Karpas-422 (cell line): ENCODE measurements at regions not wholly inside any gene's neighbourhood (a gene's known extent, or its start where the extent isn't known, plus 50 kb on each side); places are given as distances from the start of the nearest gene placed in this dataset.
"Not testable (repeated sequence)": the region's sequence is repeated elsewhere in the genome, so short reads cannot be mapped to it uniquely, and the experiment has no call there.

Experiments
- DNase-seq: peaks from one replicate; pipeline ENCODE4 v3.0.0-alpha.2; 2015
- H2AFZ ChIP-seq: fragments of 200-600 bp; sonication (generic); 2 replicates; pipeline ENCODE4 v1.6.1; 2014; ENCODE audit warnings: antibody characterized with exemption, low read length, mixed read lengths
- H3K27ac ChIP-seq: fragments of 200-600 bp; sonication (generic); 2 replicates; pipeline ENCODE4 v1.5.1; 2014; ENCODE audit warnings: mild to moderate bottlenecking, low read length, moderate library complexity
- H3K27me3 ChIP-seq: fragments of 200-600 bp; sonication (generic); 2 replicates; pipeline ENCODE4 v1.6.1; 2014; ENCODE audit warnings: low read length, mixed read lengths
- H3K36me3 ChIP-seq: fragments of 200-600 bp; sonication (generic); 2 replicates; pipeline ENCODE4 v1.6.1; 2014; ENCODE audit warnings: low read length, mixed read lengths; ENCODE audit not compliant: insufficient read depth
- H3K4me1 ChIP-seq: fragments of 200-600 bp; sonication (generic); 2 replicates; pipeline ENCODE4 v1.6.1; 2014; ENCODE audit warnings: mild to moderate bottlenecking, low read length, mixed read lengths
- H3K4me2 ChIP-seq: fragments of 200-600 bp; sonication (generic); 2 replicates; pipeline ENCODE4 v1.6.1; 2014; ENCODE audit warnings: low read length, low read depth, mild to moderate bottlenecking; ENCODE audit not compliant: poor library complexity, severe bottlenecking
- H3K4me3 ChIP-seq: fragments of 200-600 bp; sonication (generic); 2 replicates; pipeline ENCODE4 v1.5.1; 2014; ENCODE audit warnings: mild to moderate bottlenecking, antibody characterized with exemption, low read length, mixed read lengths
- H3K79me2 ChIP-seq: fragments of 200-600 bp; sonication (generic); 2 replicates; pipeline ENCODE4 v1.6.1; 2014; ENCODE audit warnings: mild to moderate bottlenecking, low read length, mixed read lengths
- H3K9ac ChIP-seq: fragments of 200-600 bp; sonication (generic); 2 replicates; pipeline ENCODE4 v1.6.0; 2014; ENCODE audit warnings: low read length
- H3K9me2 ChIP-seq: fragments of 200-600 bp; sonication (generic), shearing (Covaris generic); replicated peaks from 2 replicates; pipeline ENCODE4 v1.6.0; 2014; ENCODE audit warnings: mild to moderate bottlenecking, low read length, moderate library complexity; ENCODE audit not compliant: insufficient read depth
- H3K9me3 ChIP-seq: fragments of 300-700, 200-600 bp; sonication (generic); 2 replicates; pipeline ENCODE4 v1.6.1; 2014; ENCODE audit warnings: low read length, mixed read lengths
- H4K20me1 ChIP-seq: fragments of 200-600 bp; sonication (generic); 2 replicates; pipeline ENCODE4 v1.6.1; 2014; ENCODE audit warnings: mild to moderate bottlenecking, antibody characterized with exemption, low read length, low read depth; ENCODE audit not compliant: insufficient read depth

DNA sequence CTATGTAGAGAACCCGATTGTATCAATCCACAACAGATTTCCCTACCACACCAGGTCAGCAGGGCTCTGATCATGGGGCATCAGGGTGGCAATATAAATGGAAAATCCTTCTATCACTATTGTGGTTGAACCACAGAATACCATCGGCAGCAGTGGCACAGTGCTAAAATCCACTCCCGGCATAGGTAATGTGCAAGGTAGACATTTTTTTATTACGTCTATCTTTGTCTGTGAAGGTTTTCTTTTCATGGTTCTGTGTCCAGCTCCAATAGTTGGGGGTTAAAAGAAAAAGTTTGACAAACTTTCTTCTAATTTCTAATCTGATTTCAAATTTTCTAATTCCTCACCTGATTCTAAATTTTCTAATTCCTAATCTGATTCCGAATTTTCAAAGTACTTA, 302.7 kb upstream of the PREP start:
- no peaks in the 10 kb centered on the region for H3K9me3 ChIP-seq
- H3K79me2 ChIP-seq: no peaks in the 10 kb centered on the region
- no peaks in the 10 kb centered on the region for H3K27me3 ChIP-seq
- no peak overlapping the region for H3K27ac ChIP-seq
- no peak overlapping the region for H3K4me2 ChIP-seq
- no peaks in the 10 kb centered on the region for H3K4me1 ChIP-seq
- no peaks in the 10 kb centered on the region for H3K9me2 ChIP-seq
- no peak overlapping the region for H2AFZ ChIP-seq
- no peaks in the 10 kb centered on the region for H4K20me1 ChIP-seq
- no peak for DNase-seq
- H3K4me3 ChIP-seq: no peak overlapping the region
- no peak overlapping the region for H3K9ac ChIP-seq
- no peaks in the 10 kb centered on the region for H3K36me3 ChIP-seq

DNA sequence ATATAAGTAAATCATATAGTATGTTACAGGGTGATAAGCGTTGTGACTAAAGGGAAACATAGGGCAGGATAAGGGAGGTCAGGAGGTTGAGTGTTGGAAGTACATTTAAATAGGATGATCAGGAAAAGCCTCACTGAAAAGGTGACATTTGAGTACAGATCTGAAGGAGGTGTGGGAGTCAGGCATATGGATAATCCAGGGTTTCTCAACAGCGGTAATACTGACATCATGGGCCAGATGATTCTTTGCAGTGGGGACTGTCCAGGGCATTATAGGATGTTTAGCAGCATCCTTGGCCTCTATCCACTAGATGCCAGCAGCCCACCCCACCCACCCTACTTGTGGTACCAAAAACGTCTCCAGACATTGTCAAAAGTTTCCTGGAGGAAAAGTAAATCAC, 292.6 kb upstream of the PREP start:
- Histone ChIP-seq H3K79me2 (no peaks in the 10 kb centered on the region), H3K9me2 (no peaks in the 10 kb centered on the region), H3K9me3 (no peaks in the 10 kb centered on the region), H3K27me3 (no peaks in the 10 kb centered on the region), H3K4me2 (no peak overlapping the region), H2AFZ (no peak overlapping the region), H3K27ac (no peak overlapping the region), H4K20me1 (no peaks in the 10 kb centered on the region), H3K36me3 (no peaks in the 10 kb centered on the region), H3K9ac (no peak overlapping the region), H3K4me1 (no peaks in the 10 kb centered on the region), H3K4me3 (no peak overlapping the region)
- no peak for DNase-seq

DNA sequence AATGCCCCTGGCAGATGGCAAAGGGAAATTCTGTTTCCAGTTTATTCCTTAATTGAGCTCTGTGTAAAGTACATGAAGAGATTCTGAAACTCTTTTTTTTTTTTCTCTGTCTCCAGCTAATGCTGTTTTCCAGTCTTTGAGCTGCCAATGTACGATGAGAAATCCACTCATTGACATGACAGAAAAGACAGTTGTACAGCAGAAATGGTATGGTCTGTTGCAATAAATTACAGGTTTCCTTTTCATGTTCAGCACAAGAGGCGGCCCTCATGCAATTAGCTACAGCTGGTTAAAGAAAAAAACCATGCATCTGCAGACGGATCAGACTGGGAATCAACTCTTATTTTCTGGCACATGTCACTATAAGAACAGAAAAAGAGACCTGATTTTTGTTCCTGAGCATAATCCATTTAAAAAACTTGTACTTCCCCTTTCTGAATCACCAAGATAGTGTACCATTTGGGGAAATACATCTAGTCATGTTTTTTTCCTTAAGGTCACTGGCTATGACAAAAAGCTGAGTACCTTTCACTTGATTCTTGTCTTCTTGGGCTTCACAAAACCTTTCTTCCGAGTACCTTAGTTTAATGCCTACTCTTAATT, 289.8 kb upstream of the PREP start:
- Histone ChIP-seq H3K9me2 (no peaks in the 10 kb centered on the region), H3K27me3 (no peaks in the 10 kb centered on the region), H2AFZ (no peak overlapping the region), H4K20me1 (no peaks in the 10 kb centered on the region), H3K9ac (no peak overlapping the region), H3K27ac (no peak overlapping the region), H3K36me3 (no peaks in the 10 kb centered on the region), H3K9me3 (no peaks in the 10 kb centered on the region), H3K4me3 (no peak overlapping the region), H3K4me2 (no peak overlapping the region), H3K79me2 (no peaks in the 10 kb centered on the region), H3K4me1 (no peaks in the 10 kb centered on the region)
- no peak for DNase-seq

DNA sequence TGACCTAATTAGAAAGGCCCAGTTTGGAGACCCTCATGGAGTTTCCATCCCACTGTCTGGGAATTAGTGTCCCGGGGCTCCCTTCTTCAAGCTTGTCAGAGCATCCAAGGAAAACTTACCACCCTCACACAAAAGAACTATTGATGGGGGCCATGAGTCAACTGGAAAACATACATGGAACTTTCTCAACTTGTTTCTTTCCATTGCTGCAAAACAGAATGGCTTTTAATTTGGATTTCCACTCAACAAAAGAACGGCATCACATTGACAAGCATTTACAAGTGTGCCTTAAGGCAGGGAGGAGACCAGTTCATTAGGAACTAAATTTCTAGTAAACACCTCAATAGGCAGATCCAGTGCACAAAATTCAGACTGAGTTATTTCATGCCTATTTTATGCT, 289.1 kb upstream of the PREP start:
- Histone ChIP-seq H2AFZ (no peak overlapping the region), H3K9me2 (no peaks in the 10 kb centered on the region), H3K27ac (no peak overlapping the region), H4K20me1 (no peaks in the 10 kb centered on the region), H3K4me3 (no peak overlapping the region), H3K79me2 (no peaks in the 10 kb centered on the region), H3K27me3 (no peaks in the 10 kb centered on the region; the same call in 1 of the 2 replicates), H3K9ac (no peak overlapping the region), H3K4me1 (no peaks in the 10 kb centered on the region), H3K4me2 (no peak overlapping the region), H3K9me3 (no peaks in the 10 kb centered on the region), H3K36me3 (no peaks in the 10 kb centered on the region)
- no peak for DNase-seq

DNA sequence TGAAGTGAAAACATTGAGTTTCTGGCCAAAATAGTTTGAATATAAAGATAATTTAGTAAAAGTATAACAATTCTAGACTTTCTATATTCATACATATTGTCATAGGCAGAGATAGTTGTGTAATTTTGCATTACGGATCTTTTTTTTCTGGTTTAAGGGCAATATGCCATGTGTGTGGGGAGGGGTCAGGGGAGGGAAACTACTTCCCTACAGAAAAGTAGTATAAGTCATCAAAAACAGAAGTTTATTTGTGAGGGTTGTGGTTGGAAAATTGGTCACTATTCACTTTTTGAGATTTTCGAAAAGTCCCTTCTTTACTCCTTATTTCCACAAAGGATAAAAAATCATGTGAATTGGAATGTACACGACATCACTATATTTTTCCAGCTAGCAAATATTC, 288.2 kb upstream of the PREP start:
- H3K27me3 ChIP-seq: no peaks in the 10 kb centered on the region; the same call in 1 of the 2 replicates
- no peaks in the 10 kb centered on the region for H3K9me2 ChIP-seq
- H3K9ac ChIP-seq: no peak overlapping the region

DNA sequence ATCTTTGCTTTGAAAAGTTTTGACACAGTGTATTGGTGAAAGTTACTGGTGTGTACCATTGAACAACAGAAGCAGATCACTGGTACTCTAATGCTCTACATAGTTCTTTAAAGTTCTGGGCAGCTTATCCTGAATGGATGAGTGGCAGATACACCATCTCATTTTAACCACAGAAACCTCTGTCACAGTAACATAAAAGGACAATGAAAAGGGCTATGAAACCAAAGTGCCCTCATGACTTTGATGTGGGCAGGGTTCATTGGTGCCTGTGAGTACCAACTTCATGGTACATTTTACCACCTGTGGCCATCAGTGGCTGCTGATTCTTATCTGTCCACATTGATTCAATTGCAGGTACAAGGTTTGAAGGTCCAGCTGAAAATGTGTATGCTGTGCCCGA, 285.7 kb upstream of the PREP start:
- H3K27ac ChIP-seq: no peak overlapping the region
- H3K9me2 ChIP-seq: no peaks in the 10 kb centered on the region
- H2AFZ ChIP-seq: no peak overlapping the region
- H3K4me3 ChIP-seq: no peak overlapping the region
- no peaks in the 10 kb centered on the region for H3K36me3 ChIP-seq
- no peak for DNase-seq
- no peak overlapping the region for H3K4me2 ChIP-seq
- no peaks in the 10 kb centered on the region for H3K9me3 ChIP-seq
- H3K4me1 ChIP-seq: no peaks in the 10 kb centered on the region
- H3K79me2 ChIP-seq: no peaks in the 10 kb centered on the region
- H4K20me1 ChIP-seq: no peaks in the 10 kb centered on the region
- H3K9ac ChIP-seq: no peak overlapping the region
- H3K27me3 ChIP-seq: no peaks in the 10 kb centered on the region; the same call in 1 of the 2 replicates

More for the DNA sequence above, 288.2 kb upstream of the PREP start:
- H3K27ac ChIP-seq: no peak overlapping the region
- H3K9me3 ChIP-seq: no peaks in the 10 kb centered on the region
- H3K4me1 ChIP-seq: no peaks in the 10 kb centered on the region
- no peaks in the 10 kb centered on the region for H4K20me1 ChIP-seq
- H3K36me3 ChIP-seq: no peaks in the 10 kb centered on the region
- H2AFZ ChIP-seq: no peak overlapping the region
- no peak overlapping the region for H3K4me2 ChIP-seq
- no peak overlapping the region for H3K4me3 ChIP-seq
- no peak for DNase-seq
- no peaks in the 10 kb centered on the region for H3K79me2 ChIP-seq

DNA sequence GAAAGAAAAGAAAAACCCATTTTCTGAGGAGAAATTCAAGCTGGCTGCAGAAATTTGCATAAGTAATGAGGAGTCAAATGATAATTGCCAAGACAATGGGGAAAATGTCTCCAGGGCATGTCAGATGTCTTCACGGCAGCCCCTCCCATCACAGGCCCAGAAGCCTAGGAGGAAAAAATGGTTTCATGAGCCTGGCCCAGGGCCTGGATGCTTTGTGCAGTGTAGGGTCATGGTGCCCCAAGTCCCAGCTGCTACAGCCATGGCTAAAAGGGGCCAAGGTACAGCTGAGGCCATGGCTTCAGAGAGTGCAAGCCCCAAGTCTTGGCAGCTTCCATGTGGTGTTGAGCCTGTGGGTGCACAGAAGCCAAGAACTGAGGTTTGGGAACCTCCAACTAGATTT, 283.9 kb upstream of the PREP start:
- not testable (repeated sequence) for H3K4me2 ChIP-seq, H3K79me2 ChIP-seq, H3K4me1 ChIP-seq, H3K9ac ChIP-seq, DNase-seq, H3K9me2 ChIP-seq, H3K27ac ChIP-seq, H3K9me3 ChIP-seq, H4K20me1 ChIP-seq, H3K36me3 ChIP-seq, H3K4me3 ChIP-seq, H2AFZ ChIP-seq, H3K27me3 ChIP-seq

DNA sequence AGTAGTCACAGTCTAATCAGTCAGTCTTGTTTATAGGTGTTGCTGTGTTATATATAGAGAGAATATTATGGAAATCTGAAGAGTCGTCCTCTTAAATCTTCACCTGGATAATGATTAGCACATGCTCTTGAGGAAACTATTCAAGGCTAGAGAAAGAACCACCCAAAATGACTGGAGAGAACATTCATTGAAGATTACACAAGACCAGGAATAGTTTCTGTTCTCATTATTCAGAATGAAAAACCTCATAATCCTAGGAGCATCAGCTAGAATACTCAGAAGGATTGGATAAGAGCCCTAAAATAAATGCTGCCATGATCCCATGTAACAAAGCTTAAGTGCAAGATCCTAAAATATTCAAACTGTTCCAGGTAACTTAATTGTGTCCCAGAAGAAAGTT, 278.2 kb upstream of the PREP start:
- DNase-seq: no peak
- no peak overlapping the region for H3K27ac ChIP-seq
- no peaks in the 10 kb centered on the region for H3K9me3 ChIP-seq
- H3K9ac ChIP-seq: no peak overlapping the region
- no peaks in the 10 kb centered on the region for H3K27me3 ChIP-seq
- H2AFZ ChIP-seq: no peak overlapping the region
- no peaks in the 10 kb centered on the region for H3K36me3 ChIP-seq
- H3K79me2 ChIP-seq: no peaks in the 10 kb centered on the region
- no peaks in the 10 kb centered on the region for H3K4me1 ChIP-seq
- no peak overlapping the region for H3K4me2 ChIP-seq
- no peaks in the 10 kb centered on the region for H4K20me1 ChIP-seq
- no peak overlapping the region for H3K4me3 ChIP-seq
- H3K9me2 ChIP-seq: no peaks in the 10 kb centered on the region

DNA sequence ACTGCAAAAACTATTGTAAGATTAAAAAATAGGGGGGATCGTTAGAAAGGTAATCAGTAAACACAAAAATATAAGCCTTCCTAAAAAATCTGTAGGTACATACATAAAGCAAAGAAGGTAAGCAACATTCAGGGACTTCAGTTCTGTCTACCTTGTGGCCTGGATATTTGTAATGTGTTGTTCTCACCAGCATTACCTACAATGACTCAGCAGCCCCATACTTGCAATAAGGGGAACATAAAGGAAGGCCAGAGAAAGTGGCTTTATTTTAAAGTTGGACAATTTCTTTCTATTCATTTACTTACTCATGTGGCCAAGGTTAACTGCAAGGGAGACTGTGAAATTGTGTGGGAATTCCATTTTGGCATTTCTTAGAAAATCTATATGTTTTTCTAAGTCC, 277.2 kb upstream of the PREP start:
- no peak overlapping the region for H3K4me2 ChIP-seq
- H3K36me3 ChIP-seq: no peaks in the 10 kb centered on the region

More for the DNA sequence above, 277.2 kb upstream of the PREP start:
- Histone ChIP-seq H3K4me3 (no peak overlapping the region), H3K4me1 (no peaks in the 10 kb centered on the region), H3K27ac (no peak overlapping the region), H2AFZ (no peak overlapping the region), H3K9me2 (no peaks in the 10 kb centered on the region), H3K9me3 (no peaks in the 10 kb centered on the region), H3K27me3 (no peaks in the 10 kb centered on the region), H3K9ac (no peak overlapping the region), H3K79me2 (no peaks in the 10 kb centered on the region), H4K20me1 (no peaks in the 10 kb centered on the region)
- no peak for DNase-seq
